ENCODE measurements at regions not wholly inside any gene's neighbourhood (a gene's known extent, or its start where the extent isn't known, plus 50 kb on each side); places are given as distances from the start of the nearest gene placed in this dataset.

- TF ChIP-seq POLR2AphosphoS5 (IDR thresholded peaks at IDR 0.05; ENCODE audit: borderline replicate concordance, low read depth, low read length) (no peak), FOXP2 (optimal IDR thresholded peaks at IDR 0.05; ENCODE audit: control extremely low read depth, extremely low read length, insufficient read depth) (no peak), EZH2 (IDR thresholded peaks at IDR 0.05) (no peak)
Measured at GRCh38 chr5:42940853-42941252, 99.3 kb downstream of the ANXA2R start.

All from SK-N-MC (cell line).